Colonic mucosa (tissue), 4 donors: ENCODE measurements at regions not wholly inside any gene's neighbourhood (a gene's known extent, or its start where the extent isn't known, plus 50 kb on each side); places are given as distances from the start of the nearest gene placed in this dataset.
"Not testable (repeated sequence)": the region's sequence is repeated elsewhere in the genome, so short reads cannot be mapped to it uniquely, and the experiment has no call there.

Experiments used
- DNase-seq: peaks from one replicate; pipeline ENCODE4 v3.0.0-alpha.2; 2020
- H3K27ac ChIP-seq: fragments of 200-600 bp; one replicate; pipeline ENCODE4 v1.8.0; 2021
- H3K27me3 ChIP-seq: fragments of 200-600 bp; one replicate; pipeline ENCODE4 v1.8.0; 2021
- H3K36me3 ChIP-seq: fragments of 200-600 bp; one replicate; pipeline ENCODE4 v1.8.0; 2021
- H3K4me1 ChIP-seq: fragments of 200-600 bp; one replicate; pipeline ENCODE4 v1.8.0; 2021; ENCODE audit warnings: mild to moderate bottlenecking
- H3K4me3 ChIP-seq: fragments of 200-600 bp; one replicate; pipeline ENCODE4 v1.8.0; 2021
- H3K9ac ChIP-seq, 2 donors: one replicate each; pipeline ENCODE4 v1.7.0; 2013; ENCODE audit warnings: control low read depth in 2 of 2, low read depth in 2 of 2, low read length in 2 of 2
- H3K9me3 ChIP-seq: fragments of 200-600 bp; one replicate; pipeline ENCODE4 v1.8.0; 2021
- intact Hi-C: fragments of 100-400 bp; cut with DNase I; formaldehyde crosslinking; loops from one replicate; pipeline ENCODE4 v1.14.1; 2022
- TF ChIP-seq, protein P1 (sequence below): fragments of 200-600 bp; IDR thresholded peaks from one replicate; pipeline ENCODE4 v1.8.0; 2022; ENCODE audit warnings: antibody characterized with exemption, mild to moderate bottlenecking
- donor health status: healthy.
- donor health status: DM: no; HTN: no; CAD: no.
- donor health status: DM: no; HTN: no; CAD: no.

DNA sequence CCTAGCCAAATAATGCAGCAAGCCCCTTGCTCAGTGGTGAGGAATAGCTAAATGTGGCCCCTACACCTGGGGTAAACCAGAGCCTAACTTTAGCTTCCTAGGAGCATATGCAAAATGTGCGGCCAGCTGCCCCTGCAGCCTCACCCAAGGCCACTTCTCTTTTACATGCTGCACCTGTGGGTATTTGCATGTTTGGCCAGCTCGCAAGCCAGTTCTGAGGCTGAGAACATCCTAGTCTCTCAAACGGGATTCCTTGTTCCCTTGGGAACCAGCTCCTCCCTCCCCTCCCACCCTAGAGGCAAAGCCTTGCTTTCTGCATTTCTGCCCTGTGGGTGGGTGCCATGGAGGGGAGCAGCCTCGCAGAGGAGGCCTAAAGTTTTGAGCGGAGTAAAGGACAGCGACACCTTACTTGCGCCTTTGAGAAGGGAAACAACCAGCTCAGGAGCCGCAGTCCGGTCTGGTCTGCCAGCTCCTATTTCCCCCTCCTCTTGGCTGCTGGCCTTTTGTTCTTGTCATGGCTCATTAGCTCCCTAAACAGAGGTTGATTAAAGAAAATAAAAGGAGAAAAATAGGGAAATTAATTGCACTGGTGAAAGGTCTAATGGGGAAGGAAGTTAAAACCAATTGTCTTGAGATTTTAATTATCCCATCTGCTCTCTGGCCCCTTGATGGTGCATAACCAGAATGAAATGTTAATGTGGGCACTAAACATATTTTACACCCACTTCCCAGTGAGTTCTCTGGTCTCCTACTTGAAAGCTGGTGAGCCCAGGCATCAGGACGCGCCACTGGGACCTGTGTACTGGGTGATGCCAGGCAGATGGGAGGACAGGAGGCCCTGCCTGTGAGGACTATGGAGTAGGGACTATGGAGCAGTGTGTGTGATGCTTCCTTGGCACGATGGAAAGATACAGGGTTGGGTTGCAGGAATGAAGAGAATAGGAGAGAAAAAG lies 68.7 kb downstream of the TEX35 start:
- Histone ChIP-seq H3K27me3 (no peaks in the 10 kb centered on the region), H3K36me3 (no peaks in the 10 kb centered on the region), H3K4me3 (no peak overlapping the region), H3K9ac (no peak overlapping the region), H3K4me1 (no peaks in the 10 kb centered on the region), H3K27ac (no peak overlapping the region), H3K9me3 (no peaks in the 10 kb centered on the region)
- TF ChIP-seq, protein P1, sequence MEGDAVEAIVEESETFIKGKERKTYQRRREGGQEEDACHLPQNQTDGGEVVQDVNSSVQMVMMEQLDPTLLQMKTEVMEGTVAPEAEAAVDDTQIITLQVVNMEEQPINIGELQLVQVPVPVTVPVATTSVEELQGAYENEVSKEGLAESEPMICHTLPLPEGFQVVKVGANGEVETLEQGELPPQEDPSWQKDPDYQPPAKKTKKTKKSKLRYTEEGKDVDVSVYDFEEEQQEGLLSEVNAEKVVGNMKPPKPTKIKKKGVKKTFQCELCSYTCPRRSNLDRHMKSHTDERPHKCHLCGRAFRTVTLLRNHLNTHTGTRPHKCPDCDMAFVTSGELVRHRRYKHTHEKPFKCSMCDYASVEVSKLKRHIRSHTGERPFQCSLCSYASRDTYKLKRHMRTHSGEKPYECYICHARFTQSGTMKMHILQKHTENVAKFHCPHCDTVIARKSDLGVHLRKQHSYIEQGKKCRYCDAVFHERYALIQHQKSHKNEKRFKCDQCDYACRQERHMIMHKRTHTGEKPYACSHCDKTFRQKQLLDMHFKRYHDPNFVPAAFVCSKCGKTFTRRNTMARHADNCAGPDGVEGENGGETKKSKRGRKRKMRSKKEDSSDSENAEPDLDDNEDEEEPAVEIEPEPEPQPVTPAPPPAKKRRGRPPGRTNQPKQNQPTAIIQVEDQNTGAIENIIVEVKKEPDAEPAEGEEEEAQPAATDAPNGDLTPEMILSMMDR, result no peak
- intact Hi-C loops, result no loop called here
- DNase-seq, result no peak

DNA sequence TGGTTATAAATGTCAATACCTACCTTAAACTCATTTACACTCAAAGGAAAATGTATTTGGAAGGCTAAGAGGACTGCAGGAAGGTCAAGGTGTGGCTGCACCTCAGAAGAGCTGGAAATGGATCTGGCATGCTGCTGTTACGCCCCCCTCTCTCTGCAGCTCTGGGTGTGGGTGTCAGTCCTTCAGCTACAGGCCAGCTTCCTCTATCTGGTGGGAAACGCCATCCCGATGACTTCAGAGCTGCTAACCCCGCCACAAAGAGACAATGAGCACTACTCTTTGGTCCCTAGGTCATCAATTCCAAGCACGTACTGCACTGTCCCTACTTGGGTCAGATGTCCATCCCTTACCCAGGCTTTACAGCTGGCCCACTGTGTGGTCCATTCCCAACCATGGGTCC lies 74.2 kb downstream of the TEX35 start:
- TF ChIP-seq, protein P1, result no peak
- no peaks in the 10 kb centered on the region for H3K36me3 ChIP-seq
- no peak overlapping the region for H3K27ac ChIP-seq
- intact Hi-C loops, result no loop called here
- H3K9me3 ChIP-seq, result no peaks in the 10 kb centered on the region
- H3K27me3 ChIP-seq, result no peaks in the 10 kb centered on the region
- DNase-seq, result no peak
- H3K4me1 ChIP-seq, result no peaks in the 10 kb centered on the region
- no peak overlapping the region for H3K9ac ChIP-seq
- no peak overlapping the region for H3K4me3 ChIP-seq

GRCh38 chr1:178587975-178588374 lies 75.1 kb downstream of the TEX35 start:
- intact Hi-C loops, result no loop called here
- TF ChIP-seq, protein P1, result no peak

GRCh38 chr1:178589042-178589441 lies 76.1 kb downstream of the TEX35 start:
- H3K4me1 ChIP-seq, H3K36me3 ChIP-seq, H3K27me3 ChIP-seq, intact Hi-C loops, H3K4me3 ChIP-seq, DNase-seq, H3K27ac ChIP-seq, H3K9ac ChIP-seq, H3K9me3 ChIP-seq: not testable (repeated sequence)

More at GRCh38 chr1:178587975-178588374, 75.1 kb downstream of the TEX35 start:
- no peak overlapping the region for H3K27ac ChIP-seq
- H3K4me1 ChIP-seq, result no peaks in the 10 kb centered on the region
- H3K36me3 ChIP-seq, result no peaks in the 10 kb centered on the region
- no peak overlapping the region for H3K4me3 ChIP-seq
- no peaks in the 10 kb centered on the region for H3K9me3 ChIP-seq
- H3K9ac ChIP-seq, result no peak overlapping the region
- no peak for DNase-seq
- H3K27me3 ChIP-seq, result no peaks in the 10 kb centered on the region

DNA sequence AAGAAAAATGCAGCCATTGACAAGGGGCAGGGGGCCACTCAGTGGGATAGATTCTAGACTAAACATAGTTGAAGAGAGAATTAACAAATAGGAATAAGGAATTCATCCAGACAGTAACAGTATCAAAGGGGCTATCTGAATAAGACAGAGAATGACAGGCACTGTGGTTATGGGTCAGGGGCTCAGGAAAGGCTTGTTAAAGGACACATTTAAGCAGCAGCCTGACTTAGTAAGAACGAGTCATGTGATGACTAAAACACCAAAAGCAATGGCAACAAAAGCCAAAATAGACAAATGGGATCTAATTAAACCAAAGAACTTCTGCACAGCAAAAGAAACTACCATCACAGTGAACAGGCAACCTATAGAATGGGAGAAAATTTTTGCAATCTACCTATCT lies 78.9 kb downstream of the TEX35 start:
- H3K27ac ChIP-seq, DNase-seq, H3K4me3 ChIP-seq, H3K9me3 ChIP-seq, intact Hi-C loops, H3K4me1 ChIP-seq, H3K36me3 ChIP-seq, H3K9ac ChIP-seq, H3K27me3 ChIP-seq: not testable (repeated sequence)

DNA sequence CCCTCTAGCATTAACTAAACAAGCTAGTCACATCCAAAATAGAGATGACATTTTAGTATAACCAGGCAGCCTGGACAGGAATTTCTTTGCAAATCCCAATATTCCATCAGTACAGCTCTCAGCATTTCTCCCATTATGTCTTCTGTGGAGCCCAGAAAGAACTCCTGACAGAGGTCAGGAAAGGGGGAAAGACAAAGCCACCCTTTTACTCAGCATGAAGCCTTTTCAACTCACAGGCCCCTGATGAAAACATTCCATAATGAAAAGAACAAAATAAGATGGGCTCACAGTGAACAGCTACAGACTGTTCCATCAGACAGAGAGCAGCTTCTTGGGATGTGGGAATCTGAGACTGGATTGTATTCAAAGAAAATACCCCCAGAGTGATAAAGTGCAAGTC lies 80.6 kb downstream of the TEX35 start:
- H3K27ac ChIP-seq, result no peak overlapping the region
- no peaks in the 10 kb centered on the region for H3K9me3 ChIP-seq
- no peaks in the 10 kb centered on the region for H3K4me1 ChIP-seq
- no peak overlapping the region for H3K9ac ChIP-seq
- H3K27me3 ChIP-seq, result no peaks in the 10 kb centered on the region
- H3K4me3 ChIP-seq, result no peak overlapping the region
- intact Hi-C loops, result no loop called here
- DNase-seq, result no peak
- TF ChIP-seq, protein P1, result no peak
- no peaks in the 10 kb centered on the region for H3K36me3 ChIP-seq
